Fibroblast of lung (primary cell): ENCODE measurements at regions not wholly inside any gene's neighbourhood (a gene's known extent, or its start where the extent isn't known, plus 50 kb on each side); places are given as distances from the start of the nearest gene placed in this dataset.

Experiments
- CTCF ChIP-seq, 2 donors: IDR thresholded peaks in 1 of 2; conservative IDR thresholded peaks in 1 of 2; 1 replicate in 1 of 2; 2 replicates in 1 of 2; pipeline ENCODE4 v1.5.1; 2011 to 2012; ENCODE audit warnings: low read length in 2 of 2, control low read depth in 1 of 2, inconsistent platforms in 1 of 2, low read depth in 1 of 2, mild to moderate bottlenecking in 1 of 2
- EZH2 ChIP-seq: IDR thresholded peaks from 2 replicates; pipeline ENCODE4 v1.5.1; 2012; ENCODE audit warnings: low read length, control low read depth, mild to moderate bottlenecking; ENCODE audit errors: missing control alignments

- no peak for TF ChIP-seq CTCF (conservative IDR thresholded peaks at IDR 0.05 in 1 of 2, IDR thresholded peaks at IDR 0.05 in 1 of 2; ENCODE audit: low read depth in 1 of 2, low read length in 2 of 2)
- no peak for TF ChIP-seq EZH2
Observed at GRCh38 chr9:116090030-116090770, 63.4 kb upstream of the PAPPA start.
